GM12878 (cell line): ENCODE measurements at regions not wholly inside any gene's neighbourhood (a gene's known extent, or its start where the extent isn't known, plus 50 kb on each side); places are given as distances from the start of the nearest gene placed in this dataset.

Source experiments
- ATAC-seq: fragments of 200-7000 bp; cut with Tn5 transposase; 3 replicates; pipeline ENCODE4 v1.9.1; 2020; ENCODE audit warnings: mild to moderate bottlenecking, moderate library complexity
- BruUV-seq: library from RNA; stranded (reverse); fragments of 400-500 nt; replicated peaks from 2 replicates; lab custom pipeline; 2021; lab: Mats Ljungman, UMichigan
- CTCF ChIA-PET: fragments of 300-600 bp; sonication (Branson Sonifier 250); formaldehyde crosslinking; extraction: SDS; loops from one replicate; lab custom pipeline; 2021; ENCODE audit warnings: inconsistent platforms; lab: Yijun Ruan, JAX
- POLR2A ChIA-PET: fragments of 350-600 bp; formaldehyde crosslinking; extraction: SDS; loops from one replicate; lab custom pipeline; 2021; ENCODE audit warnings: inconsistent platforms; lab: Charles Lee
- RAD21 ChIA-PET: fragments of 300-600 bp; sonication (Branson Sonifier 250); formaldehyde crosslinking; loops from one replicate; lab custom pipeline; 2023; ENCODE audit warnings: antibody characterized with exemption; ENCODE audit not compliant: unreplicated experiment; lab: Charles Lee
- SMC1A ChIA-PET: fragments of 300-600 bp; sonication (Branson Sonifier 250); formaldehyde crosslinking; loops from one replicate; lab custom pipeline; 2023; ENCODE audit not compliant: unreplicated experiment, uncharacterized antibody; lab: Charles Lee
- DNase-seq: peaks from one replicate; pipeline ENCODE4 v3.0.0-alpha.2; 2011; ENCODE audit warnings: low read depth, low spot score
- FAIRE-seq: peaks from 3 replicates; lab custom pipeline; 2011; peaks lifted over from hg19 to GRCh38; lab: Jason Lieb, UNC
- H2AFZ ChIP-seq: 2 replicates; pipeline ENCODE4 v1.6.0; 2011; ENCODE audit warnings: low read depth, low read length, control low read depth; ENCODE audit not compliant: control insufficient read depth
- H3K27ac ChIP-seq: 2 replicates; pipeline ENCODE4 v1.5.1; 2011; ENCODE audit warnings: control low read depth; ENCODE audit not compliant: control insufficient read depth, insufficient read depth
- H3K27me3 ChIP-seq, 2 experiments: replicated peaks in 1 of 2; 2 replicates each; pipeline versions ENCODE4 v1.6.0 to v1.6.1; 2011; ENCODE audit warnings: low read length in 1 of 2; ENCODE audit not compliant: control insufficient read depth in 2 of 2, insufficient read depth in 2 of 2
- H3K36me3 ChIP-seq, 2 experiments: 2 replicates each; pipeline ENCODE4 v1.5.1; 2011; ENCODE audit warnings: low read length in 1 of 2; ENCODE audit not compliant: control insufficient read depth in 2 of 2, insufficient read depth in 2 of 2
- H3K4me1 ChIP-seq: 2 replicates; pipeline ENCODE4 v1.6.1; 2011; ENCODE audit warnings: mild to moderate bottlenecking, low read length, moderate library complexity, mixed read lengths; ENCODE audit not compliant: control insufficient read depth, insufficient read depth
- H3K4me2 ChIP-seq: 2 replicates; pipeline ENCODE4 v1.6.0; 2011; ENCODE audit warnings: control low read depth; ENCODE audit not compliant: control insufficient read depth, insufficient read depth
- H3K4me3 ChIP-seq: fragments of 200-600 bp; sonication (generic); 2 replicates; pipeline ENCODE4 v1.5.1; 2016
- H3K79me2 ChIP-seq: 2 replicates; pipeline ENCODE4 v1.6.0; 2011; ENCODE audit warnings: low read length; ENCODE audit not compliant: control insufficient read depth, insufficient read depth
- H3K9ac ChIP-seq: 2 replicates; pipeline ENCODE4 v1.8.0; 2011; ENCODE audit warnings: low read length, control low read depth, mixed read lengths; ENCODE audit not compliant: control insufficient read depth, insufficient read depth
- H3K9me3 ChIP-seq: replicated peaks from 3 replicates; pipeline ENCODE4 v1.5.1; 2011; ENCODE audit warnings: mild to moderate bottlenecking, low read length; ENCODE audit not compliant: control insufficient read depth, insufficient read depth
- H4K20me1 ChIP-seq: 2 replicates; pipeline ENCODE4 v1.6.0; 2011; ENCODE audit not compliant: control insufficient read depth, insufficient read depth
- ASH2L ChIP-seq: fragments of 300-600, 200-600 bp; sonication (generic); IDR thresholded peaks from 2 replicates; pipeline ENCODE4 v1.6.1; 2017; ENCODE audit warnings: low read depth, mild to moderate bottlenecking, borderline replicate concordance
- BACH1 ChIP-seq: fragments of 450-650 bp; IDR thresholded peaks from 2 replicates; pipeline ENCODE4 v1.6.1; 2017; ENCODE audit warnings: mild to moderate bottlenecking, borderline replicate concordance
- CHD1 ChIP-seq: IDR thresholded peaks from 2 replicates; pipeline ENCODE4 v1.6.1; 2012; ENCODE audit warnings: low read depth, low read length, improper control_type of control experiment
- CHD4 ChIP-seq: fragments of 200-600 bp; sonication (generic); IDR thresholded peaks from 2 replicates; pipeline ENCODE4 v1.6.1; 2016; ENCODE audit warnings: mild to moderate bottlenecking
- FOXM1 ChIP-seq: IDR thresholded peaks from 2 replicates; pipeline ENCODE4 v1.6.1; 2012; ENCODE audit warnings: low read depth, mild to moderate bottlenecking, inconsistent platforms, low read length, moderate library complexity
- HDAC2 ChIP-seq: fragments of 200-600 bp; sonication (generic); IDR thresholded peaks from 2 replicates; pipeline ENCODE4 v1.6.1; 2017
- NRF1 ChIP-seq: conservative IDR thresholded peaks from 2 replicates; pipeline ENCODE4 v1.6.1; 2011; ENCODE audit warnings: mild to moderate bottlenecking, low read depth, low read length, improper control_type of control experiment
- POLR2A ChIP-seq: IDR thresholded peaks from 2 replicates; pipeline ENCODE4 v1.6.1; 2011; ENCODE audit warnings: low read depth, mild to moderate bottlenecking, low read length
- RAD21 ChIP-seq: IDR thresholded peaks from 2 replicates; pipeline ENCODE4 v1.6.1; 2011; ENCODE audit warnings: mild to moderate bottlenecking, low read depth, low read length, moderate library complexity; ENCODE audit not compliant: insufficient read depth
- RBBP5 ChIP-seq: fragments of 200-600 bp; sonication (generic); conservative IDR thresholded peaks from 2 replicates; pipeline ENCODE4 v1.6.1; 2016
- ZNF384 ChIP-seq: IDR thresholded peaks from 2 replicates; pipeline ENCODE4 v1.6.1; 2012; ENCODE audit warnings: low read depth, mild to moderate bottlenecking, low read length, improper control_type of control experiment, borderline replicate concordance
- ZSCAN29 ChIP-seq: fragments of 450-650 bp; IDR thresholded peaks from 2 replicates; pipeline ENCODE4 v1.6.1; 2017; ENCODE audit warnings: mild to moderate bottlenecking, moderate library complexity
- WGBS: methylation state at CpG from one replicate; pipeline ENCODE4 v1.1.6; 2016; ENCODE audit warnings: low lambda C conversion rate; ENCODE audit not compliant: insufficient replicate concordance, insufficient coverage; ENCODE audit errors: missing lambda C conversion rate; 5-methylcytosine and 5-hydroxymethylcytosine counted together
- in situ Hi-C: fragments of 300-500 bp; cut with MboI; formaldehyde crosslinking; loops from 9 replicates; pipeline ENCODE4 v1.14.3; 2018; ENCODE audit warnings: mixed read lengths
- intact Hi-C: fragments of 100-400 bp; cut with micrococcal nuclease; formaldehyde crosslinking; loops from one replicate; pipeline ENCODE4 v1.14.2; 2022; ENCODE audit not compliant: unreplicated experiment
- TF ChIP-seq, protein P1 (sequence below): IDR thresholded peaks from 2 replicates; pipeline ENCODE4 v1.6.1; 2011; ENCODE audit warnings: mild to moderate bottlenecking, low read depth, low read length, moderate library complexity; ENCODE audit not compliant: insufficient replicate concordance
- TF ChIP-seq, protein P2 (sequence below): fragments of 450-650 bp; IDR thresholded peaks from 2 replicates; pipeline ENCODE4 v1.6.1; 2017; ENCODE audit warnings: antibody characterized with exemption, mild to moderate bottlenecking, moderate library complexity
- TF ChIP-seq, protein P3 (sequence below): fragments of 450-650 bp; IDR thresholded peaks from 2 replicates; pipeline ENCODE4 v1.6.1; 2017; ENCODE audit warnings: mild to moderate bottlenecking
- TF ChIP-seq, protein P4 (sequence below): fragments of 450-650 bp; IDR thresholded peaks from 2 replicates; pipeline ENCODE4 v1.6.1; 2018; ENCODE audit warnings: borderline replicate concordance, mild to moderate bottlenecking; ENCODE audit not compliant: partially characterized antibody

DNA sequence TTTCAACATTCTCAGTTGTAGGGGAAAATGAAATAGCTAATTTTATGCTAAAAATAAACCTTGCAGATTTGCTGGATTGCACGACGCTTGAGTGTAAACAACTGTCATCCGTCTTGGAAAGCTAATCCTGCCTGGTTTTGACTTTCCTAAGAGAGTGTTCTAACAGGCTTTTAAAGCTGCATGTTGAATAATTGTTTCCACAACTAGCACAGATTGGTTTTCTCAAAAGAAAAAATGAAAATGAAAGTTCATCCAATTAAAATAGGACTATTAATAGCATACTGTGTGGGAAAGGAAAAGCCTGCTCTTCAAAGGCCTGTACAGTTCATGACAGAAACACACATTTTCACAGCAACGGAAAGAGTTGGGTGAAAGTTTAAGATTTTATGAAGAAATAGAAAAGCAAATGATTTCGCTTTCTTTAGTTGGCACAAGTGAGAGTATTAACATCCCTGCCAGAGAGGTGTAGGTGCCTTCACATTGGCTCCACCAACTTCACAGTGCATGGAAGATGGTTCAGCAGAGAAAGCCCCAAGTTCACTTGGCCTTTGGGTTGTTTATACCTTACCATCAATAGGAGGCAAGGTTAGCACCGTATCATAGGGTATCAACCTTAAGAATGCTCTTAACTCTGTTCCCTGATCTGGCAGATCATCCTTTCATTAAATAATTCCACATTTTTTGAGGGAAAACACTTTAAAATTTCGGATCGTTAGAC, 140.0 kb upstream of the GUCY1A1 start:
- H3K79me2 ChIP-seq: no peaks in the 10 kb centered on the region
- H3K9me3 ChIP-seq: no peaks in the 10 kb centered on the region; the same call in 2 of the 3 replicates
- SMC1A ChIA-PET: interaction anchor here (0.7 to 2.6 kb wide), 5 partner anchors 17 to 261 kb away, joined by 3 to 10 read pairs (median 3); no protein-coding TSS in a partner anchor
- ATAC-seq (no peak), FAIRE-seq (no peak), DNase-seq (no peak)
- no peak overlapping the region for H3K9ac ChIP-seq
- H4K20me1 ChIP-seq: no peaks in the 10 kb centered on the region
- H3K4me1 ChIP-seq: no peaks in the 10 kb centered on the region
- no peak overlapping the region for H3K4me3 ChIP-seq
- no peak overlapping the region for H2AFZ ChIP-seq
- no peak overlapping the region for H3K27ac ChIP-seq
- H3K4me2 ChIP-seq: no peak overlapping the region
- no TSS peak for BruUV-seq
- POLR2A ChIA-PET: interaction anchor here (0.7 to 1.2 kb wide), 3 partner anchors 22 to 113 kb away, joined by 3 read pairs; no protein-coding TSS in a partner anchor
- CTCF ChIA-PET: interaction anchor here (1.5 to 5.2 kb wide), 3 partner anchors 257 to 427 kb away, joined by 3 to 75 read pairs (median 5); partner anchors contain the start of gene CTSO
- intact Hi-C loops (no loop called here), in situ Hi-C loops (no loop called here)
- H3K27me3 ChIP-seq: peaks cover 0 to 3% of the 10 kb centered on the region in 2 experiments; a peak in 1 of 4 replicates
- no peaks in the 10 kb centered on the region for H3K36me3 ChIP-seq
- 20% methylated on average over 8 of the region's 8 CpGs for WGBS
- RAD21 ChIA-PET: interaction anchor here (0.6 to 5.1 kb wide), 6 partner anchors 83 to 261 kb away, joined by 3 to 35 read pairs (median 4); no protein-coding TSS in a partner anchor
- TF ChIP-seq HDAC2 (no peak), ZSCAN29 (no peak), ASH2L (no peak), CHD4 (no peak), CHD1 (no peak), POLR2A (no peak), BACH1 (no peak), RAD21 (no peak), NRF1 (no peak), FOXM1 (no peak), ZNF384 (no peak), RBBP5 (no peak)
- TF ChIP-seq, protein P1, sequence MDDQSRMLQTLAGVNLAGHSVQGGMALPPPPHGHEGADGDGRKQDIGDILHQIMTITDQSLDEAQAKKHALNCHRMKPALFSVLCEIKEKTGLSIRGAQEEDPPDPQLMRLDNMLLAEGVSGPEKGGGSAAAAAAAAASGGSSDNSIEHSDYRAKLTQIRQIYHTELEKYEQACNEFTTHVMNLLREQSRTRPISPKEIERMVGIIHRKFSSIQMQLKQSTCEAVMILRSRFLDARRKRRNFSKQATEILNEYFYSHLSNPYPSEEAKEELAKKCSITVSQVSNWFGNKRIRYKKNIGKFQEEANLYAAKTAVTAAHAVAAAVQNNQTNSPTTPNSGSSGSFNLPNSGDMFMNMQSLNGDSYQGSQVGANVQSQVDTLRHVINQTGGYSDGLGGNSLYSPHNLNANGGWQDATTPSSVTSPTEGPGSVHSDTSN: no peak
- TF ChIP-seq, protein P2, sequence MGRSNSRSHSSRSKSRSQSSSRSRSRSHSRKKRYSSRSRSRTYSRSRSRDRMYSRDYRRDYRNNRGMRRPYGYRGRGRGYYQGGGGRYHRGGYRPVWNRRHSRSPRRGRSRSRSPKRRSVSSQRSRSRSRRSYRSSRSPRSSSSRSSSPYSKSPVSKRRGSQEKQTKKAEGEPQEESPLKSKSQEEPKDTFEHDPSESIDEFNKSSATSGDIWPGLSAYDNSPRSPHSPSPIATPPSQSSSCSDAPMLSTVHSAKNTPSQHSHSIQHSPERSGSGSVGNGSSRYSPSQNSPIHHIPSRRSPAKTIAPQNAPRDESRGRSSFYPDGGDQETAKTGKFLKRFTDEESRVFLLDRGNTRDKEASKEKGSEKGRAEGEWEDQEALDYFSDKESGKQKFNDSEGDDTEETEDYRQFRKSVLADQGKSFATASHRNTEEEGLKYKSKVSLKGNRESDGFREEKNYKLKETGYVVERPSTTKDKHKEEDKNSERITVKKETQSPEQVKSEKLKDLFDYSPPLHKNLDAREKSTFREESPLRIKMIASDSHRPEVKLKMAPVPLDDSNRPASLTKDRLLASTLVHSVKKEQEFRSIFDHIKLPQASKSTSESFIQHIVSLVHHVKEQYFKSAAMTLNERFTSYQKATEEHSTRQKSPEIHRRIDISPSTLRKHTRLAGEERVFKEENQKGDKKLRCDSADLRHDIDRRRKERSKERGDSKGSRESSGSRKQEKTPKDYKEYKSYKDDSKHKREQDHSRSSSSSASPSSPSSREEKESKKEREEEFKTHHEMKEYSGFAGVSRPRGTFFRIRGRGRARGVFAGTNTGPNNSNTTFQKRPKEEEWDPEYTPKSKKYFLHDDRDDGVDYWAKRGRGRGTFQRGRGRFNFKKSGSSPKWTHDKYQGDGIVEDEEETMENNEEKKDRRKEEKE: no peak
- TF ChIP-seq, protein P3, sequence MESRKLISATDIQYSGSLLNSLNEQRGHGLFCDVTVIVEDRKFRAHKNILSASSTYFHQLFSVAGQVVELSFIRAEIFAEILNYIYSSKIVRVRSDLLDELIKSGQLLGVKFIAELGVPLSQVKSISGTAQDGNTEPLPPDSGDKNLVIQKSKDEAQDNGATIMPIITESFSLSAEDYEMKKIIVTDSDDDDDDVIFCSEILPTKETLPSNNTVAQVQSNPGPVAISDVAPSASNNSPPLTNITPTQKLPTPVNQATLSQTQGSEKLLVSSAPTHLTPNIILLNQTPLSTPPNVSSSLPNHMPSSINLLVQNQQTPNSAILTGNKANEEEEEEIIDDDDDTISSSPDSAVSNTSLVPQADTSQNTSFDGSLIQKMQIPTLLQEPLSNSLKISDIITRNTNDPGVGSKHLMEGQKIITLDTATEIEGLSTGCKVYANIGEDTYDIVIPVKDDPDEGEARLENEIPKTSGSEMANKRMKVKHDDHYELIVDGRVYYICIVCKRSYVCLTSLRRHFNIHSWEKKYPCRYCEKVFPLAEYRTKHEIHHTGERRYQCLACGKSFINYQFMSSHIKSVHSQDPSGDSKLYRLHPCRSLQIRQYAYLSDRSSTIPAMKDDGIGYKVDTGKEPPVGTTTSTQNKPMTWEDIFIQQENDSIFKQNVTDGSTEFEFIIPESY: no peak
- TF ChIP-seq, protein P4, sequence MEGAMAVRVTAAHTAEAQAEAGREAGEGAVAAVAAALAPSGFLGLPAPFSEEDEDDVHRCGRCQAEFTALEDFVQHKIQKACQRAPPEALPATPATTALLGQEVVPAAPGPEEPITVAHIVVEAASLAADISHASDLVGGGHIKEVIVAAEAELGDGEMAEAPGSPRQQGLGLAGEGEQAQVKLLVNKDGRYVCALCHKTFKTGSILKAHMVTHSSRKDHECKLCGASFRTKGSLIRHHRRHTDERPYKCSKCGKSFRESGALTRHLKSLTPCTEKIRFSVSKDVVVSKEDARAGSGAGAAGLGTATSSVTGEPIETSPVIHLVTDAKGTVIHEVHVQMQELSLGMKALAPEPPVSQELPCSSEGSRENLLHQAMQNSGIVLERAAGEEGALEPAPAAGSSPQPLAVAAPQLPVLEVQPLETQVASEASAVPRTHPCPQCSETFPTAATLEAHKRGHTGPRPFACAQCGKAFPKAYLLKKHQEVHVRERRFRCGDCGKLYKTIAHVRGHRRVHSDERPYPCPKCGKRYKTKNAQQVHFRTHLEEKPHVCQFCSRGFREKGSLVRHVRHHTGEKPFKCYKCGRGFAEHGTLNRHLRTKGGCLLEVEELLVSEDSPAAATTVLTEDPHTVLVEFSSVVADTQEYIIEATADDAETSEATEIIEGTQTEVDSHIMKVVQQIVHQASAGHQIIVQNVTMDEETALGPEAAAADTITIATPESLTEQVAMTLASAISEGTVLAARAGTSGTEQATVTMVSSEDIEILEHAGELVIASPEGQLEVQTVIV: no peak
